HuH-7.5 (cell line): ENCODE measurements at regions not wholly inside any gene's neighbourhood (a gene's known extent, or its start where the extent isn't known, plus 50 kb on each side); places are given as distances from the start of the nearest gene placed in this dataset.
A peak's percentile ranks its signal among the peaks of the same experiment; 100 is the strongest.

Experiments used
- DNase-seq: peaks from one replicate; pipeline ENCODE4 v3.0.0; 2011; ENCODE audit warnings: low spot score

DNA sequence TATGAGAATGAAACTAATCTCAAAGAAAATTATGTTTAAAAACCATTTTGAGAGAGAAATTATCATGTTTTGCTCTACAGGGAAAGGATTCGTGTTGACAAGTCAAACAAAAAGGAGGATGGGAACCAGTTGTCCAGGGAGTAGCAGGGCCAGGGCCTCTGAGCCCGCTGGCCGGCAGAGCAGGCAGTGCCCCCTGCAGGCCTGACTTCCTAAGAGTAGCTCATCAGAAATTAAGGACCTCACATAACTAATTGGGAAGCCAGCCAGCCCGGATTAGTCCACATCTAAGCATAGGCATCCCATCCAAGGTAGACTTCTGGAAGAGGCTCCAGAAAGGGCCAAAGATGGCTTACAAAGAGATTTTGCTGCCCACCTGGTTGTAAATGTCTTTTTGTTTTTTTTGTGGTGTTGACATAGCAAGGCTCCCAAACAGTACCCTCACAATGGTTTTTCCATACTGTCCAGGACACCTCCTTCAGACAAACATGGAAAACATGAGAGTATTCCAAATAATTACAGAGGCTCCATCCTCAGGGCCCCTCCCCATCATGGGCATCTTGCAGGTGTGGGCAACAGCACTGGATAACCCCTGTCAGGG lies 241.2 kb upstream of the TANK start:
- DNase-seq, result peak; percentile 41

DNA sequence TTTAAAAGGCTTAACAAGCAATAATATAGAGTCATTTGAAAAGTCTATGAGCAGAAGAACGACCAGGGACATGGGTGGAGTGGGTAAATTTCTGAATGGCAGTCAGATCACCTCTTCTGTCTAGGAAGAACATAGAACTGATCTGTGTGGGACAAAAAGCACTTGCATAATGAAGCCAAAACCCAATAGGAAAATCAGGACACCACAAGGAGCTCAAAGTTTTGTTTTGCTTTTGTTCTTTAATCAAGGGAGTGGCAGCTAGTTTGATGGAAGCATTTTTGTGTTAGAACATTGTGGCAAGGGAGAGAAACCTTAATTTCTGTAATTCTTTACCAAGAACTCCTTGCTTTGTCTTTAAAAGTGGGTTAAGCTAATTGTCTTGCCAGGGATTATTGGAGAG lies 240.2 kb upstream of the TANK start:
- no peak for DNase-seq

DNA sequence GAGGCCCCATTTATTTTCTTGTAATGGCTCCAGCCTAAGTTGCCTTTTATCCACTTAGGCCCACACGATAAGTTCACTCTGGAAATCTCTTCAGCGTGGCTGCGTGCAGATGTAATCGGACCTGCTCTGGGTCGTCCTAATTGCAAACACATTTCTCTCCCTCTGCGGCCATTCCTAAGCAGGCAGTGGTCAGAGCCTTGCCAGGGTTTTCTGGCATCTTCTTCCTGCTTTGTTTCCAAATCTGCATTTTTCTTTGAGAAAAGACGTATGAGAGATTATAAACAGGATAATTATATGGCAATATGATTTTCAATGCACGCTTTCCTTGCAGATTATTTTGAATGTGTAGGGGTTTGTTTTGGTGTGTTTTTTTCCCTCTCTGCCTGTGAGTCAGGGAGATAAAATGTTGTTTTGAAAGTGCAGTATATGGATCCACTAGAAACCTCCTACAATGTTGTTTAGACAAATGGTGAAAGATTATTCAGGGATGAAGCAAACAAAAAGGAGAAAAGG lies 239.4 kb upstream of the TANK start:
- DNase-seq, result no peak

DNA sequence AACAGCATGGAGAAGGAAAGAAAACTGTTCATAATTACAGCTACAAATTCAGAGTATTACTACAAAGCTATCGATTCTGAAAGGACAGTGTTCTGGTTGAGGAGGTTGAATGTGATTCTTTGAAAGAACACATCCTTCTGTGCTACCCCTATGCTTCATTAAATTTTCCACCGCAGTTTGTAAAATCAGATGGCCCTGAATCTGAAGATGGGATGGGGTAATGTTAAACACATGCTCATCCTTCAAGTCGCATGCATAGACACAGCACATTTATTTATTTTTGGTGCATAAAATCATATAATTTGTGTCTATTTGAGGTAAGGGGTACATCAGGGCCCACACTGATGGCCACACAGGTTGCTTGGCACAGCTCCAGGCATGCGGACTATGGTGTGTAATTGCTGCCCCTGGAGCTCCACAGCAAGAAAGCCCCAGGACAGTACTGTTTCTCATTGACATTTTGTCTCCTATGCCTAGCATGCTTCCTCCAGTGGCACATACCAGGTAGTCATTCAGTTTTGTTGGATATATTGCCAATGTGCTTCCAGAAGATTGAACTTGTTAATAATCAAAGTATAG lies 238.8 kb upstream of the TANK start:
- no peak for DNase-seq

DNA sequence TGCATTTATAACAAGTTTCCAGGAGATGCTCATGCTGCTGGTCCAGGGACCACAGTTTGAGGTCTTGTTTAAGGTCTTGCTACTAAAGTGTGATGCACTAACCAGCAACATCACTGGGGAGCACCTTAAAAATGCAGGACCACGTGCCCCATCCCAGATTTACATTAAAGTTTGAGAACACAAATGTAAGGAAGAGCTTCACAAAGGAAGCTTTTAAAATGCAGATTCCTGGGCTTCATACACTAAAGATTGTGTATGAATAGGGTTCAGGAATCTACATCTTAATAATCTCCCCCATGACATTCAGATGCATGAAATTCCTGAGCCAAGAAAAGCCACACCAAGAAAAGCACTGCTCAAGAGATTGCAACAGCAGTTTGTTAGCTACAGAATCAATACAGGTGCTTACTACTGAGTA lies 235.3 kb upstream of the TANK start:
- DNase-seq, result no peak

DNA sequence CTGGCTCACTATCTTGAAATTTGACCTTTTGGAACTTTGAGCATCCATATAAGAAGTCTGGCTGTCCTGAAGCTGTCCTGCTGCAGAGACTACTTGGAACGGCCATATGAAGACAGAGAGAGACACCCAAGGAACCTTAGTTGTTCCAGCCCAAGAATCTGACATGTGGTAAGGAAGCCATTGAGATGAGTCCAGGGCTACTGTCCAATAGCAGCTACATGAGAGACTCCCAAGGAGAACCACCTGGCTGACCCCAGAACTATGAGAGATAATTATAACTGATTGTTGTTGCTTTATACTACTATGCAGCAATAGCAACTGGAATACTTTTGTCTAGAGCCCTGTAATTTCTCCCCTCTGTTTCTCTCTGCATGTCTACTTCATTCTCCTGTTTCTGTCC lies 234.3 kb upstream of the TANK start:
- no peak for DNase-seq

DNA sequence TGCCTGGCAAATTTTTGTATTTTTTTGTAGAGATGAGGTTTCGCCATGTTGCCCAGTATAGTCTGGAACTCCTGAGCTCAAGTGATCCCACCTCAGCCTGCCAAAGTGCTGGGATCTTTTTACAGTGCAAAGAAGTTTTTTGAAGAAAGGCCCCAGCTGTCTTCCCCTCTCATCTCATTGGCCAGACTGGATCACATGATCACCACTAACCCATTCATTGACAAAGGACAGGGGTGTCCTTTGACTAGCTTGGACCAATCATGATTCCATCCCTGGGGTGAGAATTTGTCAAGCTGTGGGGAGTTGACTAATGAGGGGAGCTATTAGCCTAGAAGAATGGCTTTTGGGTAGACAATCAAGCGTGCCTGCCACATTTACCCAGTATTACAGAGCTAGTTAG lies 232.9 kb upstream of the TANK start:
- no peak for DNase-seq

DNA sequence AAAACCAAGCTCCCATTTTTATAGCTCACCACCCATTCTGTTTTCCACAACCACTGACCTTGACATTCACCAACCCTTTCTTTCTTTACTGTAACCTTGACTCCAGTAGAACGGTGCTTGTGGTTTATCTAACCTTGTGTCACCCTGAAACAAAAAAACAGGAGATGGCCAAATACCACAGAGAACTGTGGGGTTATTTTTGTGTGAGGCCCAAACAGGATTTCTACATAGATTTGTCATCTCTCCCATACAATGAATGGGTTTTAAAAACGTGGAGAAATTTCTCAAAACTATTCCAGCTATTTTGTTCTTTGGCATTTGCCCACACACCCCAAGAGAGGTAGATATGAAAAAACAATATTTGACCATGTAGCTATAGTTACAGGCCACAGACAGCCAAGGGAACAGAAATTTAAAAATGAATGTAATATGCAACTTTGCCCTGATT lies 231.3 kb upstream of the TANK start:
- DNase-seq, result no peak

DNA sequence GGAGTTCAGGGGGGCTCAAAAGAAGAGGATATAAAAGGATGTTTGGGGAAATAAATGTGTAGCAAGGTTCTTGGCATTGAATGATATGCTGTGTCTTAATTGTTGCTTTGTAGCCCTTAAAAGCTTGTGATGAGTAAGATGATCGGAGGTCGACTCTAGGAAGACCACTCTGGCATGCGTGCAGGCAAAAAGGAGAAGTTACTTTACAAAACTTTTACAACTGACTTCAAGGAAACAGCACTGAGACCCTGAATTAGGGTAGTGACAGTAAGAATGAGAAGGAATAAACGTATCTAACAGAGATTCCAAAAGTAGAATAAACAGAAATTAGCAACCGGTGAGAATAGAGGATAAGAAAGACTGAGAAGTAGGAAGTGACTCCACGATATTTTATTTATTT lies 228.7 kb upstream of the TANK start:
- DNase-seq, result no peak

DNA sequence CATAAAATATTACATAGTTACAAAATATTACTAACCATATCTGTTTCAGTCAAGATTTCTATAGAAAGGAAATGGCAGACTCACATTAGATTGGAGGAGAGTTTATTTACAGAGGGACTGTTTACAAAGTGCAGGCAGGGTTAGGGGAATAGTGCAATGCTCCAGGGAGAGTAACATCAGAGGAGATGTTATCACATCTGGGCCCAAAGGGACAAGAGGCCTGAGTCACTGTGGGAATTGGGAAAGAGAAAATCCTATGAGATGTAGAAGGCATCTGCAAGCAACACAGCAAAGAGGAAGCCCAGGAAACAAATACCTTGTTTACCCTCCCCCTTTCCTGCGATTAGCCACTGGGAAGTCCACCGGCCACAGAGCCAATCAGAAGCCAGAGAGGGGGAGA lies 227.3 kb upstream of the TANK start:
- DNase-seq, result peak; percentile 39

DNA sequence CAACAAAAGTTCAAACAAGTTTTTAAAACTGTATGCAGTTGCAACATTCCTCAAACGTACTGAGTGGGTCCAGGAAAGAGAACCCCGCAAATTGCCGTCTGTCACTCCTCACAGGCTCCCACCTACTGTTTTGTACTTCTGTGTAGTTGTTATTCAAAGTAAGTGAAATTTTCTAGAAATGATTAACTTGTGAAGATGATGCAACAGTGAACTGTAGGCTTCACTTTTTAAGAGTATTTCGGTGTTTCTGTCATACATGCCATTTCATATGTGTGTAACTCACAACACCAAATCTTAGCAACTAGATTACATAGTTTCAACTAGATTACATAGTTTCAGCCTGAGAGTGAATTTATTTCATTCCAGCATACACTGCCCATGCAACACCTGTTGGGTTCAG lies 226.0 kb upstream of the TANK start:
- DNase-seq, result no peak

DNA sequence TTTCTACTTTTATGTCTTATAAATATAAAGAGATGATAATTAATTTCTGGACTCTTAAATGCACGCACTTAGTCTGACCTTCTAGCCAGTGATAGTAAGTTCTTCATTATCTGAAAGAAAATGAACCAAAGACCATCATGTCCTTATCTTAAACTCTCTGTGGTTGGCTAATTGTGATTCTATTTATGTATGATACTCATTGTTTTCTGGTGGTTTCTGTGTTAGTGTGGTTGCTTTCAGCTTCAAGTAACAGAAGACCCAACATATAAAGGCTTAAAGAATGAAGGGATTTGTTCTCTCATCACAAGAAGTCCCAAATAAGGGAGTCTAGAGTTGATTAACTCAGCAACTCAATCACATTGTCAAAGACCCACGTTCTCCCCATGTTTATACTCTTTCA lies 225.2 kb upstream of the TANK start:
- DNase-seq, result no peak

DNA sequence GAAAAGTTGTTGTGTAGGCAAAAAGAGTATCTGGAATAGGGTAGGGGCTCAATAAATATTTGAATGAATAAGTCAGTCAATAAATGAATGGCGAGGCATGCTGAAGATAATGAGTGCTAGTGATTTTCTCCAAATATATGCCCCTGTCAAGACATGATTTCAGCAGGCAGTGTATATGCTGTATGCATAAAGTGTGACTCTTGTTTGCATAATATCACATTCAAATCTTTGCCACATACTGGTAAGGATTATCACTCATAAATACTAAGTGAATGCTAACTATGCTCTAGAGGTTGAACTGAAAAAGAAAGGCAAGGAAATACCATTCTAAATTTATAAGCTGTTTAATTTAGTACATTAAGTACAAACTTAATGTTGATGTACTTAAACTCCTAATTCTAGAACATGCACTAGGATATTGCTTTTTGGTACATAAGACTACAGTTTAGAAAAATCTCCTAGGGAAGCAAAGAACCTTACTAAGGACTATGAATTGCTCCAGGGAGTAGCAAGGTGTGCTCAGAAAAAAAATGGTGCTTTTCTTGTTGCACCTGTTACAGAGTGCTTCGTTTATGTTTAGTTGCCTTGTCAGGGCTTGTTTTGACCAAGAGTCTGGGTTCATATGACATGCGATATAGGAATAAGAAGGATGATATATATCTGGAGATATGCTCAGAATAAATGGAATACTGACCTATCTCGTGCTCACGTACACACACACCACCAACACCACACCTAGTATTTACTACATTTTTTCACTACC lies 224.0 kb upstream of the TANK start:
- no peak for DNase-seq

DNA sequence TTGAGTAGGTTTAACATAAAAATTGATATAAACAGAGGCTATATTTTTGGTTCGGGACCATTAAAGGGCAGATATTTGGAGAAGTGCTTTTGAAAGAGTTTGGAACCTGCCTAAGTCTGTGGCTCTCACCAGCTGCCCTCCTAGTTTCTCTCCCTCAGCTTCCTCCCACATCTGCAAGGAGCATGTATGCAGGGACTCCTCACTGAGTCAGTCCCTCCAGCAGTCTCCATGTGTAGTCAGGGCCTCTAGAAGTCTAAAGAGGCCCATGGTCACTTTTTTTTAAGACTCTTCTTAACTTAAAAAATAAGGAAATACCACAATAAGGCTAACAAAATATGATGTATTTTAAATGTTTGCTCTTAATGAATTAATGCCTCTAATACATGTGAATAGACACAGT lies 220.0 kb upstream of the TANK start:
- DNase-seq, result no peak

DNA sequence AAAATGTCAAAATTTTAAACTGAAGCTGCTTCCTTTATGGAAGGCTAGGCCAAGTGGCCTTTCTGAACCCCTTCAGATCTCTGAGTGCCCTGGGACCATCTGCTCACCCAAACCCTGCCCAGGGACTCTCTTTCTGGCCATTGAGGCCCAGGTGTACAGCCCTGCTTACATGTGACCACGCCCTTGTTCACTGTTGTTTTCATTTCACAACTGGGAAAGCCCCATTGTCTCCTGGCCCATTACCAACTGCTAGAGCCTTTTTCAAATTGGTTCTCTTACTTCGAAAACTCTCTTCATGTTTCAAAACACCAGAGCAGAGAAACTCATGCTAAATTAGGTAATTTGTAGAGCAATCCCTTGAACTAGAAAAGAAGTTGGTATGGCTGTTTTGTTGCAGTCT lies 219.5 kb upstream of the TANK start:
- no peak for DNase-seq

DNA sequence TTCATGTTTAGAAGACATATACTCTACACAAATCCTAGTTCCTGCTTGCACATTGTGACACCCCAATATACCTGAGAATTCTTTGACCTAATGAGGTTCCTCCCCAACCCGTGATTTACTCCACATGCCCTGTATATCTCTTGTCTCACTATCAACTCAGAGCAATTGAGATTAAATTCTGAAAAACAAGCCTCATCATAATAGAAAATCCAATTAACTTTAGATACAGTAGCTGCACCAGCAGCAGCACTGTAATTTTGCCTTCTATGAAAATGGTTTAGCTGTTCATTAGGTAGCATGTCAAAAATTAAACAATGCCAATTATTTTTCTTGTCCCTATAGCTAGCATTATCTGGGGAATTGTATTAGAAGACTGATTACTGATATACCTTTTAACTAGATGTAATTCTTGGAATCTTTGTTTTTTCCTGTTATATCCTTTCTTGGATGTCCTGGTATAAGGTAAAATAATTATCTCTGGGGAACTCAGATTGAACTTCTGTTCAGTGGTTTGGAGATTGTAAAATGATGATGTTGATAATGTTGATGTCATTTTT lies 218.9 kb upstream of the TANK start:
- no peak for DNase-seq

DNA sequence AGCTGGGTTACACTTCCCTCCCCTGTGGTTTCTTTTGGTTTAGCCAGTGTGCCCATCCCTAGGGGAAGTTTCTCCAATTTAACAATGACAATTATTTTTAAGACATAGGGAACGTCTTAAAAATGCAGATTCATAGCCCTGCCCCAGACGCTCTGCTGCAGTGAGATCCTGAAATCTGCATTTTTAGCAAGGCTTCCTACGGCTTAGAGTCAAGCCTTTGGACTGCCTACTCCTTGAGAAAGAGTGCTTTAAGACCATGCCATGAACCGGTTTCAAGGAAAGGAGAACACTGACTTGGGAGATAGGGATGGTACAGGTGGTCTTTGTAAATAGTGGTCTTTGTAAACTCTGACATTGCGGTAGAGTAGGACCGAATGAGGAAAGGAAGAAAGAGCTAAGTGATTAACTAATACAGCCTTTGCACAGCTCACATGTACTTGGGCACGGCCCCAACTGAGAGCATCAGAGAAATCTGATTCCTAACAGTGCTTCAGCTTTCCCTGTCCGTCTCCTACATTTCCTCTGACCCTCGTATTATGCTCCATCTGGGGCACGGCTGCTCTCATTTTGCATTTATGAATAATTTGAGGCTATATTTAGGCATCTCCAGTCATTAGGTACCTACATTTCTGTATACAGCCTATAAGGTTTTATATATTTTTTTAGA lies 217.6 kb upstream of the TANK start:
- DNase-seq, result no peak

DNA sequence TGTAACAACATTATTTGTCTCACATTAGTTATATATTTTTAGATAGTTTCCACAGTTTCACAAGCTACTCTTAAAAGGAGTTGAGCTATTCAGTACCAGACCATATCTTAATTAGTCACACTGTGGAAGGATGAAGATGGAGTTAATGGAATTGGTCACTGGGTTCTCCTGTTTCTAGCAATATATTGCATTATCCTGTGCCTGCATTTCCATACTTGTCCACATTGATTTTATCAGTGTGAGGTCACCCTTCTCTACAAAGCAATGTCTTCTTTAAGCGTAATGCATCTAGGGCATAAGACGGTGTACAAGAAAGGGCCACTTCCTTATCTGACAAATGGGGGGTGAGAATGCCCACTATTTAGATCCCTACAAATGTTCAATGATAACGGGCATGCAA lies 216.8 kb upstream of the TANK start:
- no peak for DNase-seq

DNA sequence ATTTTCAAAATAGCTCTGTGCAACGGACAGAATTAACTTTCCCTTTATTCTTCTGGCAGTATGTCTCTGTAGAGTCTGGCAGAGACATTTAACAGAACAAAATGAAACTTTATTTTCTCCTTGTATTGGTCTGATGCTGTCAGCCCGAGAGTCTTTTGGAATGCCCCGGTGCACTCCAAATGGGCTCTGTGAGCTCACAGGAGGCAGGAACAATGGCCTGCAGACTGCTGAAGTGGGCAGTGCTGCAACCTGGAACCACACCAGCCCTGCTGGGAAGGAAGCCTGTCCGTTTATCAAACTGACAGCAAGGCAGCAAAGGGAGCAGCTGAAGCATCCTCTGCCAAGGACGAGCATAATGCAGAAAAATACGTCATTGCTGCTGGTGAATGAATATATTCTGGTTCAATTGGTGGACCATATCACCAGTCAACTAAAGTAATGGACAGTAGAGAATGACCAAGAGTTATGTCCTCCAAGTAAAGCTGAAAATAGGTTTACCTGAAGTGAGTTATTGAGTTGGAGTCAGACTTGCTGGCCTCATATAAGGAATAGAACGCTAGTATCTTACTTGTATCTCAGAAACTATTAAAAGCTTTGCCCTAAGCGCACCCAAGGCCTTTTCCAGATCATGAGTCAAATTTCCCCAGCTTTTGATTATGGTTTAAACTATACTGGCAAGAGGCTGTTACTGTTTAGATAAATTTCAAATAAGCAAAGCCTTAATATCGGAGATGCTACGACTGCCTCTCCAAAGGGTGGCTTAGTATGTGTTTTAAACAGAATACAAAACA lies 207.6 kb upstream of the TANK start:
- DNase-seq, result no peak

DNA sequence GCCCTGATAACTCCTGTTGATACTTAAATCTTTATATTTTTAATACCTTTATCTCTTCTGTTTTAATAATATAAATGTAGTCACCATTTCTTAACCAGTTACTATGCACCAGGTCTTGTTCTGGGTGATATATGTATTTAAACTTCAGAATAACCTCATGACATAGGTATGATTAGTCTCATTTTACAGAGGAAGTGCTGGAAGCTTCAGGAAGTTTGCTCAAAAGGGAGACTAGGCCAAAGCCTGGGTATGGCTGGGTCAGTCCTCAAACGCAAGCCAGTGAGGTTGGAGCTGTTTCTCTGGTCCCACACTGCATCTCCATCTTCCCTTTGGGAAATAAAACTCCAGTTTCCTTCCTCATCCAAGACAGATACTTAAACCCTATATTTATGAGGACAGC lies 204.7 kb upstream of the TANK start:
- no peak for DNase-seq

DNA sequence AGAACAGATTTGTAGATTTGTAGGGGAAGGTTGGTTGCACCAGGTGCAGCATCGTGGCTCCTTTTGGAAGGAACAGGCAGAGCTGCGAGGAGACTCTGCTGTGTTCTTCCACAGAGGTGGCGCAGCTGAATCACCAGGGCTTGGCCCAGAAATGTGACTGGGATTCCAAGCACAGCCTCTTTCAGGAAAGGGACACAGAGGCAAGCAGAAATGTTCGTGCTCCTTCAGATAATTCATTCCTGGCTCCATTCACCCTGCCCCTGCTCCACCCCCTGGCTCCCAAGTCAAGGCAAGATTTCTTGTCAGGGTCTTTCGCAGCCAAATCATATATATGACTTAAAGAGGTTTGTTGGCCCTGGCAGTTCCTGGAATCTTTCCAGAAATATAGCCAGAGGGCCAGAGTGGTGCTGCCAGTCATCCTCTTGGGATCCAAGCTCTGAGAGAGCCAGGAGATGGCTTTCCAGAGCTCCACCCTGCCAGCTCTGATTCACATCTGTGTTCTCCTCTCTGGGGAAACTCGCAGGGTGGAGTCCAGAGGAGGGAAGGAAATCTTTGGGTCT lies 203.9 kb upstream of the TANK start:
- DNase-seq, result no peak

DNA sequence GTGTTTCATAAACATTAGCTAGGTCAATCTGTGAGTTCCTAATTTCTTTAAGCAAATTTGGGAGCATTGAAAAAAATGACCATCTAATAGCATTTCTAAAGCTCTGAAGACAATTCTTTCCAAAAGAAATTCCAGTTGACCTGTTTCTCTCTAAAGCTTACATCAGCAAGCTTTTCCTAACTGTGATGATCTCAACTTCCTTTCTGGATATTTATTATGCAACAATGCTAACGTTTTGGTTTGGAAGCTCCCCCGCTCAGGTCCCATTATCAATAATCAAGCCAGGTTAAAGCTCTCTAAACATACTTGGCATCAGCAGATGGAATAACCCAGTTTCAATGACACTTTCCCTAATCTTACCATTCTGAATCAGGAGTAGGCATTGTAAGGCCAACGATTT lies 196.3 kb upstream of the TANK start:
- DNase-seq, result no peak
